Adrenal gland (tissue), 9 donors: ENCODE measurements at regions not wholly inside any gene's neighbourhood (a gene's known extent, or its start where the extent isn't known, plus 50 kb on each side); places are given as distances from the start of the nearest gene placed in this dataset.
"Not testable (repeated sequence)": the region's sequence is repeated elsewhere in the genome, so short reads cannot be mapped to it uniquely, and the experiment has no call there.

Experiments
- DNase-seq, 7 donors: peaks; one replicate each; pipeline ENCODE4 v3.0.0-alpha.2; 2019 to 2020
- H3K27ac ChIP-seq, 5 donors: fragments of 200-600 bp; sonication (generic) in 4 of 5; 1 replicate in 3 of 5; 2 replicates in 2 of 5; pipeline versions ENCODE4 v1.5.1 to v1.8.0; 2016 to 2020; ENCODE audit warnings: mild to moderate bottlenecking in 1 of 5
- H3K27me3 ChIP-seq: fragments of 200-600 bp; 2 replicates; pipeline ENCODE4 v1.8.0; 2021
- H3K36me3 ChIP-seq, 2 donors: fragments of 200-600 bp; replicated peaks in 1 of 2; 1 replicate in 1 of 2; 2 replicates in 1 of 2; pipeline versions ENCODE4 v1.5.1 to v1.8.0; 2018 to 2022
- H3K4me1 ChIP-seq, 2 donors: fragments of 200-600 bp; replicated peaks in 1 of 2; 1 replicate in 1 of 2; 2 replicates in 1 of 2; pipeline versions ENCODE4 v1.5.1 to v1.8.0; 2018 to 2021
- H3K4me3 ChIP-seq, 4 donors: fragments of 200-600 bp; sonication (generic) in 3 of 4; one replicate each; pipeline ENCODE4 v1.5.1; 2016 to 2018
- H3K9me3 ChIP-seq, 3 donors: fragments of 200-600 bp; sonication (generic) in 1 of 3; replicated peaks in 1 of 3; 1 replicate in 2 of 3; 2 replicates in 1 of 3; pipeline versions ENCODE4 v1.5.1 to v1.8.0; 2016 to 2021
- POLR2A ChIP-seq, 2 donors: fragments of 450-650 bp; IDR thresholded peaks; one replicate each; pipeline ENCODE4 v1.6.1; 2017; ENCODE audit warnings: antibody characterized with exemption in 2 of 2, mild to moderate bottlenecking in 2 of 2, moderate library complexity in 1 of 2
- WGBS, 4 donors: extraction: QIAGEN DNeasy Blood & Tissue Kit in 2 of 4; methylation state at CpG; one replicate each; pipeline versions ENCODE4 v1.1.5 to v1.1.7; 2013 to 2017; 5-methylcytosine and 5-hydroxymethylcytosine counted together
- intact Hi-C, 2 donors: fragments of 100-400 bp; cut with DNase I; formaldehyde crosslinking; loops; one replicate each; pipeline versions ENCODE4 v1.14.1 to v1.15.0; 2022 to 2023
- TF ChIP-seq, protein P1 (sequence below), 6 experiments: fragments of 450-650 bp in 4 of 6; fragments of 200-600 bp in 2 of 6; sonication (generic) in 1 of 6; IDR thresholded peaks; 1 replicate in 5 of 6; 2 replicates in 1 of 6; pipeline versions ENCODE4 v1.5.1 to v1.8.0; 2016 to 2021; ENCODE audit warnings: antibody characterized with exemption in 6 of 6, mild to moderate bottlenecking in 2 of 6, moderate library complexity in 1 of 6
- donor health status: healthy with polysubstance abuse.
- donor health status: Bipolar disorder and iron deficiency.
- donor health status: DM: yes; HTN: yes; CAD: no.
- donor health status: DM: no; HTN: no; CAD: no.
- donor health status: DM: no; HTN: no; CAD: no.

DNA sequence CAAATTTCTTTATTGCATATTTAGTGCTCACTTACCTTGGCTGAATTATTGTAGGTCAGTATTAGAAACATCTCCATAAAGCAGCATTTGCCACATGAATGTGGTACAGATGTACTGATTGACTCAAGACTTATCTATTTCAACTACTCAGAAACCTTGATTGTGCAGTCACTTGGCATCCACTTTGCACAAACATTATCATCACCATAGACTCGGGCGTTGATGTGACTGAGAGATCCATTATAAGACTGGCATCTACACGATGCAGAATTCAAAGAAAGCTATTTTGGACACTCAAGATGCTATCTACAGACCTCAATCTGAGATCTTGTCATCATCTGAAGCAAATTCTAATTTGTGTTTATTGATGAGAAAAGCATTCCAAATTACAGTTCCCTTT is 102.8 kb upstream of the USP25 start:
- WGBS, 4 donors, result 41 to 77% (median 71%) methylated on average over 3 of the region's 3 CpGs
- Histone ChIP-seq H3K27ac (no peak overlapping the region), H3K9me3 (no peaks in the 10 kb centered on the region), H3K4me3 (no peak overlapping the region), H3K27me3 (no peaks in the 10 kb centered on the region), H3K4me1 (no peaks in the 10 kb centered on the region), H3K36me3 (no peaks in the 10 kb centered on the region)
- intact Hi-C loops, result no loop called here
- DNase-seq, result no peak
- no peak for TF ChIP-seq POLR2A (IDR thresholded peaks at IDR 0.05)
- TF ChIP-seq, protein P1, sequence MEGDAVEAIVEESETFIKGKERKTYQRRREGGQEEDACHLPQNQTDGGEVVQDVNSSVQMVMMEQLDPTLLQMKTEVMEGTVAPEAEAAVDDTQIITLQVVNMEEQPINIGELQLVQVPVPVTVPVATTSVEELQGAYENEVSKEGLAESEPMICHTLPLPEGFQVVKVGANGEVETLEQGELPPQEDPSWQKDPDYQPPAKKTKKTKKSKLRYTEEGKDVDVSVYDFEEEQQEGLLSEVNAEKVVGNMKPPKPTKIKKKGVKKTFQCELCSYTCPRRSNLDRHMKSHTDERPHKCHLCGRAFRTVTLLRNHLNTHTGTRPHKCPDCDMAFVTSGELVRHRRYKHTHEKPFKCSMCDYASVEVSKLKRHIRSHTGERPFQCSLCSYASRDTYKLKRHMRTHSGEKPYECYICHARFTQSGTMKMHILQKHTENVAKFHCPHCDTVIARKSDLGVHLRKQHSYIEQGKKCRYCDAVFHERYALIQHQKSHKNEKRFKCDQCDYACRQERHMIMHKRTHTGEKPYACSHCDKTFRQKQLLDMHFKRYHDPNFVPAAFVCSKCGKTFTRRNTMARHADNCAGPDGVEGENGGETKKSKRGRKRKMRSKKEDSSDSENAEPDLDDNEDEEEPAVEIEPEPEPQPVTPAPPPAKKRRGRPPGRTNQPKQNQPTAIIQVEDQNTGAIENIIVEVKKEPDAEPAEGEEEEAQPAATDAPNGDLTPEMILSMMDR (IDR thresholded peaks at IDR 0.05), result no peak

DNA sequence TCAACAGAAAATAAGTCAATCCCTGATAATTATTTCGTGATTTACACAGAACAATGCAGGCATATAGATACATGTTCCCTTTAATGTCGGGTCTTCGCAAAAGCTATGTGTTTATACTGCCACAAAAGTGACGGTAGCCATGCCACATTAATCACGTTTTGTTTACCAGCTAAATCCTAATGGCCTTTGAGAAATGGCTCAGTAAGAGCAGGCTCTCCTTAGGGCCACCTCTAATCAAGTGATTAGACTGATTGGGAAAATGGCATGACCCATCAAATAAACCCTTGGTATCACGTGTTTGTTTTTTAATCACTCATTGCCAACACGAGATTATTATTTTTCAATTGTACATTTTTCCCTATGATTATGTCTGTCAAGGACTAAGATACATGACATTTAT is 102.0 kb upstream of the USP25 start:
- H3K27me3 ChIP-seq, result no peaks in the 10 kb centered on the region
- H3K36me3 ChIP-seq, result no peaks in the 10 kb centered on the region
- no peaks in the 10 kb centered on the region for H3K4me1 ChIP-seq
- no peaks in the 10 kb centered on the region for H3K9me3 ChIP-seq
- H3K27ac ChIP-seq, result no peak overlapping the region
- WGBS, 4 donors, result 39 to 53% (median 52%) methylated on average over 7 of the region's 7 CpGs
- TF ChIP-seq, protein P1 (IDR thresholded peaks at IDR 0.05), result no peak
- no peak for TF ChIP-seq POLR2A (IDR thresholded peaks at IDR 0.05)
- intact Hi-C loops, result no loop called here
- no peak overlapping the region for H3K4me3 ChIP-seq
- no peak for DNase-seq

DNA sequence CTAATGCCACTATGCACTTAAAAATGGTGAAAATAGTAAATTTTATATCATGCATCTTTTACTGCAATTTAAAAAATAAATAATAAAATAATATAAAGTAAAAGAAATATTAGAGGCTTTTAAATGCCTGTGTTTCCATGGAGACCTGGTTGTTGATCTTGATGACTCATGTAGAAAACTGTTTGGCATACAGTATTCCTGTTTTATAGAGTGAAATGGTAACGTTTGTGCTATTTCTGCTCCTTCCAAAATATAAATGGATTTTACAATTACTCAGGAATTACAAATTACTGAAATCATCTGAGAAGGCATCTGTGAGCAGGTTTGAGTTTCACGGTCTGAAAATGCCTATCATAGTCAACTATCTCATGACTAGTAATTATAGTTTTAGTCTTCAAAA is 98.4 kb upstream of the USP25 start:
- intact Hi-C loops, result no loop called here
- H3K36me3 ChIP-seq, result no peaks in the 10 kb centered on the region
- no peaks in the 10 kb centered on the region for H3K4me1 ChIP-seq
- no peak for TF ChIP-seq POLR2A (IDR thresholded peaks at IDR 0.05)
- TF ChIP-seq, protein P1 (IDR thresholded peaks at IDR 0.05), result no peak
- WGBS, 4 donors, result 4 to 37% (median 19%) methylated on average over 2 of the region's 2 CpGs
- H3K27ac ChIP-seq, result no peak overlapping the region
- no peak overlapping the region for H3K4me3 ChIP-seq
- no peak for DNase-seq
- no peaks in the 10 kb centered on the region for H3K27me3 ChIP-seq
- no peaks in the 10 kb centered on the region for H3K9me3 ChIP-seq

DNA sequence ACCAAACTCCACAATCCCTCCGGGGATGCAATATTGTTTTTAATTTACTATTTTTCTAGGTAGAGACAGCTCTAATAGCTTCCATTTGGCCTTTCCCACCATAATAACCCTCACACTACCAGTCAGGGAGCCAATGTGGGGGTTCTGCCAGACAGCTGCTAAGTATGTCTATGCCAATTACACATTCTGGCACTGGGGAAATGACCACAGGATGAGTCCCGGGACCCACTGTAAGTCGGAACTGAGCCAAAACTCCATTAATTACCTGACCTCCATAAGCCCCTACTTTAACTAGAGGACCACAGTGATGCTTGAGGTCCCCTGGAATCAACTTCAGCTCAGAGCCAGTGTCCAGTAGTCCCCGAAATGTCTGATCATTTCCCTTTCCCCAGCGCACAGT is 95.2 kb upstream of the USP25 start:
- H3K4me3 ChIP-seq, intact Hi-C loops, H3K9me3 ChIP-seq, H3K36me3 ChIP-seq, H3K27me3 ChIP-seq, H3K27ac ChIP-seq, DNase-seq, H3K4me1 ChIP-seq: not testable (repeated sequence)
- WGBS, 4 donors, result 58 to 69% (median 67%) methylated on average over 5 of the region's 5 CpGs

DNA sequence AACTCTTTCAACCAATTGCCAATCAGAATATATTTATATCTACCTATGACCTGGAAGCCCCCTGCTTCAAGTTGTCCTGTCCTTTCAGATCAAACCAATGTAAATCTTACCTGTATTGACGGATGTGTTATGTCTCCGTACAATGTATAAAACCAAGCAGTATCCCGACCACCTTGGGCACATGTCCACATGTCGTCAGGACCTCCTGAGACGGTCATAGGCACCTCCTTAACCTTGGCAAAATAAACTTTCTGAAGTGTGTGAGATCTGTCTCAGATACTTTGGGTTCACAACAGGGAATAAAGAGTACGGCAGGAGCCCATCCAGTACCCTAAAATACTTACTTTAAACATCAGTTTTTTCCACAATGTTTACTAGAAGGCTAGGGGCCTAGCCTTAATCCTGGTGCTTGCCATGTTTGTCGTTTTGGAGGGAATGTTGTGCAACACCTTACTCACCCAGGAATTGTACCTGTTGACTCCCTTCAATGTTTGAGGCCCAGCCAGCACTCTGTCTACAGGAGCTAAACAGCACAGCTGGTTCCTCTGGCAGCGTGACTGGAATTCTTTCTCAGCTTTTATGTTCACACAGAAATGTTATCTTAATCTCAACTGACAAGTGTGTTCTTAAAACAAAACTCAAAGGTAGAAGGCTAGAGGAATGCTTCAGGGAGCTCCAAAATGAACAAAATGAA is 90.8 kb upstream of the USP25 start:
- no peak for DNase-seq
- Histone ChIP-seq H3K4me3 (no peak overlapping the region), H3K27me3 (no peaks in the 10 kb centered on the region), H3K9me3 (no peaks in the 10 kb centered on the region), H3K27ac (no peak overlapping the region), H3K36me3 (no peaks in the 10 kb centered on the region), H3K4me1 (no peaks in the 10 kb centered on the region)
- 78 to 87% (median 83%) methylated on average over 8 of the region's 8 CpGs for WGBS, 4 donors
- intact Hi-C loops, result no loop called here
- no peak for TF ChIP-seq POLR2A (IDR thresholded peaks at IDR 0.05)
- TF ChIP-seq, protein P1 (IDR thresholded peaks at IDR 0.05), result no peak

DNA sequence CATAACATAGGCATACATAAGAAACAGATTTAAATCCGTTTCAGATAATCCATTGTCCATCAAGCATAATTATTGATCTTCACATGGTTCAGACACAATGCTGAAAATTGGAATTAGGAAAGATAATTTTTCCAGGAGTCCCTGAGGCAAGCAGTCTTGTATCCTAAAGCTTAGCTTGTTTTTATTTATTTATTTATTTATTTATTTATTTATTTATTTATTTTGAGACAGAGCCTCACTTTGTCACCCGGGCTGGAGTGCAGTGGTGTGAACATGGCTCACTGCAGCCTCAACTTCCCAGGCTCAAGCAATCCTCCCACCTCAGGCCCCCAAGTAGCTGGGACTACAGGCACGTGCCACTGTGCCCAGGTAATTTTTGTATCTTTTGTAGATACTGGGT is 89.7 kb upstream of the USP25 start:
- intact Hi-C loops, H3K4me1 ChIP-seq, H3K27ac ChIP-seq, H3K4me3 ChIP-seq, H3K36me3 ChIP-seq, H3K9me3 ChIP-seq, DNase-seq, H3K27me3 ChIP-seq: not testable (repeated sequence)
- 83 to 89% (median 85%) methylated on average over 3 of the region's 3 CpGs for WGBS, 4 donors
